Keratinocyte (primary cell): ENCODE measurements at regions not wholly inside any gene's neighbourhood (a gene's known extent, or its start where the extent isn't known, plus 50 kb on each side); places are given as distances from the start of the nearest gene placed in this dataset.

Experiments
- DNase-seq: peaks from one replicate; pipeline ENCODE4 v3.0.0-alpha.2; 2011; ENCODE audit warnings: low read depth, missing footprints, low spot score
- FAIRE-seq: peaks from 2 replicates; lab custom pipeline; 2011; peaks lifted over from hg19 to GRCh38; lab: Jason Lieb, UNC
- H2AFZ ChIP-seq: 2 replicates; pipeline ENCODE4 v1.6.0; 2012; ENCODE audit warnings: low read length, control low read depth, inconsistent platforms; ENCODE audit not compliant: control insufficient read depth
- H3K27ac ChIP-seq: 2 replicates; pipeline ENCODE4 v1.5.1; 2011; ENCODE audit warnings: low read length; ENCODE audit not compliant: control insufficient read depth, insufficient read depth
- H3K27me3 ChIP-seq: 3 replicates; pipeline ENCODE4 v1.6.0; 2011; ENCODE audit warnings: low read length; ENCODE audit not compliant: control insufficient read depth, insufficient read depth; ENCODE audit errors: extremely low read depth
- H3K36me3 ChIP-seq, 2 experiments: 2 replicates in 1 of 2; 3 replicates in 1 of 2; pipeline ENCODE4 v1.5.1; 2011; ENCODE audit warnings: low read length in 2 of 2, mild to moderate bottlenecking in 1 of 2; ENCODE audit not compliant: control insufficient read depth in 2 of 2, insufficient read depth in 2 of 2; ENCODE audit errors: extremely low read depth in 1 of 2
- H3K4me1 ChIP-seq: 3 replicates; pipeline ENCODE4 v1.5.1; 2011; ENCODE audit warnings: low read length; ENCODE audit not compliant: control insufficient read depth, insufficient read depth; ENCODE audit errors: extremely low read depth
- H3K4me2 ChIP-seq: 3 replicates; pipeline ENCODE4 v1.6.0; 2011; ENCODE audit warnings: low read depth, low read length; ENCODE audit not compliant: control insufficient read depth, insufficient read depth; ENCODE audit errors: extremely low read depth
- H3K4me3 ChIP-seq, 3 experiments: fragments of 200-600 bp in 1 of 3; sonication (generic) in 1 of 3; 2 replicates in 2 of 3; 3 replicates in 1 of 3; pipeline ENCODE4 v1.5.1; 2011 to 2016; ENCODE audit warnings: low read length in 3 of 3, mild to moderate bottlenecking in 3 of 3, control low read depth in 2 of 3, inconsistent platforms in 1 of 3, low read depth in 1 of 3, mixed read lengths in 1 of 3, mixed run types in 1 of 3, moderate library complexity in 1 of 3; ENCODE audit not compliant: control insufficient read depth in 2 of 3, insufficient read depth in 2 of 3; ENCODE audit errors: extremely low read depth in 1 of 3
- H3K79me2 ChIP-seq: 2 replicates; pipeline ENCODE4 v1.6.0; 2012; ENCODE audit warnings: low read length; ENCODE audit not compliant: control insufficient read depth, insufficient read depth
- H3K9ac ChIP-seq: 3 replicates; pipeline ENCODE4 v1.6.0; 2011; ENCODE audit warnings: low read length; ENCODE audit not compliant: control insufficient read depth, insufficient read depth; ENCODE audit errors: extremely low read depth
- H3K9me1 ChIP-seq: 3 replicates; pipeline ENCODE4 v1.6.0; 2011; ENCODE audit warnings: low read length; ENCODE audit not compliant: control insufficient read depth, insufficient read depth; ENCODE audit errors: extremely low read depth
- H3K9me3 ChIP-seq: 2 replicates; pipeline ENCODE4 v1.5.1; 2012; ENCODE audit warnings: low read depth, low read length; ENCODE audit not compliant: control insufficient read depth
- H4K20me1 ChIP-seq: 3 replicates; pipeline ENCODE4 v1.6.0; 2011; ENCODE audit warnings: low read length; ENCODE audit not compliant: control insufficient read depth, insufficient read depth; ENCODE audit errors: extremely low read depth
- CTCF ChIP-seq, 3 experiments: IDR thresholded peaks in 1 of 3; conservative IDR thresholded peaks in 1 of 3; optimal IDR thresholded peaks in 1 of 3; 2 replicates in 2 of 3; 3 replicates in 1 of 3; pipeline versions ENCODE3 to v1.5.1; 2011; ENCODE audit warnings: low read length in 3 of 3, mild to moderate bottlenecking in 3 of 3, moderate library complexity in 2 of 3, control low read depth in 1 of 3, inconsistent platforms in 1 of 3; ENCODE audit not compliant: insufficient read depth in 2 of 3; ENCODE audit errors: extremely low read depth in 1 of 3
- EZH2 ChIP-seq: IDR thresholded peaks from one replicate; pipeline ENCODE4 v1.6.1; 2012; ENCODE audit warnings: inconsistent platforms, mild to moderate bottlenecking, low read length, moderate library complexity
- dilution Hi-C: fragments of 300-500 bp; cut with MboI; formaldehyde crosslinking; loops from one replicate; pipeline ENCODE4 v1.7.0; 2020; ENCODE audit warnings: low sequenced_read_pairs; ENCODE audit not compliant: extremely low pct_ligation_motif_present

- H3K9me1 ChIP-seq: no peaks in the 10 kb centered on the region
- H3K27me3 ChIP-seq: no peaks in the 10 kb centered on the region
- no peak for TF ChIP-seq EZH2
- no peak for TF ChIP-seq CTCF (optimal IDR thresholded peaks at IDR 0.05 in 1 of 3, IDR thresholded peaks at IDR 0.05 in 1 of 3, conservative IDR thresholded peaks at IDR 0.05 in 1 of 3; ENCODE audit: extremely low read depth in 1 of 3, insufficient read depth in 2 of 3, low read length in 3 of 3)
- H3K4me2 ChIP-seq: no peak overlapping the region
- H3K79me2 ChIP-seq: no peaks in the 10 kb centered on the region
- no peak overlapping the region for H3K4me3 ChIP-seq
- DNase-seq: no peak
- no peak overlapping the region for H3K9ac ChIP-seq
- dilution Hi-C loops: no loop called here
- no peak overlapping the region for H3K27ac ChIP-seq
- no peak overlapping the region for H2AFZ ChIP-seq
- H3K4me1 ChIP-seq: no peaks in the 10 kb centered on the region
- no peak for FAIRE-seq
- no peaks in the 10 kb centered on the region for H3K36me3 ChIP-seq
- H3K9me3 ChIP-seq: no peaks in the 10 kb centered on the region
- no peaks in the 10 kb centered on the region for H4K20me1 ChIP-seq
Observed at GRCh38 chr4:141575884-141576283, 60.5 kb upstream of the IL15 start.

- Histone ChIP-seq H3K9ac (no peak overlapping the region), H3K4me1 (no peaks in the 10 kb centered on the region), H3K36me3 (no peaks in the 10 kb centered on the region), H4K20me1 (no peaks in the 10 kb centered on the region), H3K79me2 (no peaks in the 10 kb centered on the region), H3K9me1 (no peaks in the 10 kb centered on the region), H3K4me3 (no peak overlapping the region), H3K4me2 (no peak overlapping the region), H3K27me3 (no peaks in the 10 kb centered on the region), H2AFZ (no peak overlapping the region), H3K9me3 (no peaks in the 10 kb centered on the region), H3K27ac (no peak overlapping the region)
- dilution Hi-C loops: no loop called here
- no peak for DNase-seq
- FAIRE-seq: no peak
- TF ChIP-seq EZH2 (no peak), CTCF (optimal IDR thresholded peaks at IDR 0.05 in 1 of 3, IDR thresholded peaks at IDR 0.05 in 1 of 3, conservative IDR thresholded peaks at IDR 0.05 in 1 of 3; ENCODE audit: extremely low read depth in 1 of 3, insufficient read depth in 2 of 3, low read length in 3 of 3) (no peak)
Observed at GRCh38 chr4:141576585-141577110, 59.7 kb upstream of the IL15 start.
